ENCODE measurements at regions not wholly inside any gene's neighbourhood (a gene's known extent, or its start where the extent isn't known, plus 50 kb on each side); places are given as distances from the start of the nearest gene placed in this dataset.
A peak's percentile ranks its signal among the peaks of the same experiment; 100 is the strongest.
"Not testable (repeated sequence)": the region's sequence is repeated elsewhere in the genome, so short reads cannot be mapped to it uniquely, and the experiment has no call there.

GRCh38 chr2:8249141-8249540 is 432.7 kb upstream of the ID2 start:
- no peak overlapping the region for H3K27ac ChIP-seq (ENCODE audit: low read length)
- no peaks in the 10 kb centered on the region for H3K36me3 ChIP-seq (ENCODE audit: insufficient read depth, low read depth, low read length)
- H3K9ac ChIP-seq (ENCODE audit: low read depth, low read length): no peak overlapping the region
- H3K4me3 ChIP-seq (ENCODE audit: low read length): no peak overlapping the region
- H3K27me3 ChIP-seq (ENCODE audit: insufficient read depth, low read length): no peaks in the 10 kb centered on the region
- peaks cover 6% of the 10 kb centered on the region; the same call in 1 of the 2 replicates for H3K4me1 ChIP-seq (ENCODE audit: insufficient read depth, low read length)
- peaks cover 16% of the 10 kb centered on the region for H3K9me3 ChIP-seq (ENCODE audit: insufficient read depth, low read depth, low read length)

- Histone ChIP-seq H3K4me3 (ENCODE audit: low read length) (no peak overlapping the region), H3K9ac (ENCODE audit: low read depth, low read length) (no peak overlapping the region), H3K36me3 (ENCODE audit: insufficient read depth, low read depth, low read length) (no peaks in the 10 kb centered on the region), H3K27ac (ENCODE audit: low read length) (no peak overlapping the region), H3K4me1 (ENCODE audit: insufficient read depth, low read length) (peaks cover 11% of the 10 kb centered on the region), H3K27me3 (ENCODE audit: insufficient read depth, low read length) (no peaks in the 10 kb centered on the region), H3K9me3 (ENCODE audit: insufficient read depth, low read depth, low read length) (peaks cover 16% of the 10 kb centered on the region)
These were observed 432.1 kb upstream of the ID2 start for GRCh38 chr2:8249769-8250168.

- not testable (repeated sequence) for H3K9ac ChIP-seq (ENCODE audit: low read depth, low read length); H3K27ac ChIP-seq (ENCODE audit: low read length); H3K36me3 ChIP-seq (ENCODE audit: insufficient read depth, low read depth, low read length); H3K4me3 ChIP-seq (ENCODE audit: low read length); H3K27me3 ChIP-seq (ENCODE audit: insufficient read depth, low read length)
- Histone ChIP-seq H3K9me3 (ENCODE audit: insufficient read depth, low read depth, low read length) (peaks cover 16% of the 10 kb centered on the region), H3K4me1 (ENCODE audit: insufficient read depth, low read length) (peaks cover 16% of the 10 kb centered on the region)
These were observed 431.6 kb upstream of the ID2 start for GRCh38 chr2:8250290-8250689.

- Histone ChIP-seq H3K9ac (ENCODE audit: low read depth, low read length) (no peak overlapping the region), H3K4me3 (ENCODE audit: low read length) (no peak overlapping the region), H3K27ac (ENCODE audit: low read length) (no peak overlapping the region), H3K36me3 (ENCODE audit: insufficient read depth, low read depth, low read length) (no peaks in the 10 kb centered on the region), H3K27me3 (ENCODE audit: insufficient read depth, low read length) (no peaks in the 10 kb centered on the region), H3K9me3 (ENCODE audit: insufficient read depth, low read depth, low read length) (peaks cover 16% of the 10 kb centered on the region), H3K4me1 (ENCODE audit: insufficient read depth, low read length) (peaks cover 23% of the 10 kb centered on the region)
These were observed 430.6 kb upstream of the ID2 start for GRCh38 chr2:8251291-8251690.

- H3K27ac ChIP-seq (ENCODE audit: low read length): no peak overlapping the region
- H3K4me3 ChIP-seq (ENCODE audit: low read length): no peak overlapping the region
- peaks cover 24% of the 10 kb centered on the region for H3K4me1 ChIP-seq (ENCODE audit: insufficient read depth, low read length)
- no peaks in the 10 kb centered on the region for H3K27me3 ChIP-seq (ENCODE audit: insufficient read depth, low read length)
- no peaks in the 10 kb centered on the region for H3K36me3 ChIP-seq (ENCODE audit: insufficient read depth, low read depth, low read length)
- peaks cover 16% of the 10 kb centered on the region for H3K9me3 ChIP-seq (ENCODE audit: insufficient read depth, low read depth, low read length)
- no peak overlapping the region for H3K9ac ChIP-seq (ENCODE audit: low read depth, low read length)
These were observed 430.0 kb upstream of the ID2 start for GRCh38 chr2:8251856-8252255.

GRCh38 chr2:8252997-8253694 is 428.7 kb upstream of the ID2 start:
- H3K27ac ChIP-seq (ENCODE audit: low read length): no peak overlapping the region
- H3K27me3 ChIP-seq (ENCODE audit: insufficient read depth, low read length): no peaks in the 10 kb centered on the region
- H3K9ac ChIP-seq (ENCODE audit: low read depth, low read length): no peak overlapping the region
- peaks cover 16% of the 10 kb centered on the region for H3K9me3 ChIP-seq (ENCODE audit: insufficient read depth, low read depth, low read length)
- peaks cover 35% of the 10 kb centered on the region for H3K4me1 ChIP-seq (ENCODE audit: insufficient read depth, low read length)
- no peak overlapping the region for H3K4me3 ChIP-seq (ENCODE audit: low read length)
- H3K36me3 ChIP-seq (ENCODE audit: insufficient read depth, low read depth, low read length): no peaks in the 10 kb centered on the region

- Histone ChIP-seq H3K27ac (ENCODE audit: low read length) (no peak overlapping the region), H3K36me3 (ENCODE audit: insufficient read depth, low read depth, low read length) (no peaks in the 10 kb centered on the region), H3K9me3 (ENCODE audit: insufficient read depth, low read depth, low read length) (peaks cover 16% of the 10 kb centered on the region), H3K4me3 (ENCODE audit: low read length) (no peak overlapping the region), H3K9ac (ENCODE audit: low read depth, low read length) (no peak overlapping the region), H3K27me3 (ENCODE audit: insufficient read depth, low read length) (no peaks in the 10 kb centered on the region), H3K4me1 (ENCODE audit: insufficient read depth, low read length) (peaks cover 36% of the 10 kb centered on the region)
These were observed 428.1 kb upstream of the ID2 start for GRCh38 chr2:8253781-8254180.

- Histone ChIP-seq H3K4me1 (ENCODE audit: insufficient read depth, low read length) (peaks cover 36% of the 10 kb centered on the region), H3K9me3 (ENCODE audit: insufficient read depth, low read depth, low read length) (peaks cover 16% of the 10 kb centered on the region)
- not testable (repeated sequence) for H3K9ac ChIP-seq (ENCODE audit: low read depth, low read length); H3K27me3 ChIP-seq (ENCODE audit: insufficient read depth, low read length); H3K27ac ChIP-seq (ENCODE audit: low read length); H3K4me3 ChIP-seq (ENCODE audit: low read length); H3K36me3 ChIP-seq (ENCODE audit: insufficient read depth, low read depth, low read length)
These were observed 427.6 kb upstream of the ID2 start for GRCh38 chr2:8254214-8254613.

GRCh38 chr2:8254791-8255447 is 426.9 kb upstream of the ID2 start:
- Histone ChIP-seq H3K4me3 (ENCODE audit: low read length) (no peak overlapping the region), H3K27me3 (ENCODE audit: insufficient read depth, low read length) (no peaks in the 10 kb centered on the region), H3K9ac (ENCODE audit: low read depth, low read length) (peak overlapping the region; percentile 5; the same call in 1 of the 2 replicates), H3K9me3 (ENCODE audit: insufficient read depth, low read depth, low read length) (peaks cover 13% of the 10 kb centered on the region), H3K27ac (ENCODE audit: low read length) (peak overlapping the region; percentile 6), H3K36me3 (ENCODE audit: insufficient read depth, low read depth, low read length) (no peaks in the 10 kb centered on the region), H3K4me1 (ENCODE audit: insufficient read depth, low read length) (peaks cover 36% of the 10 kb centered on the region)

- peak overlapping the region; percentile 6 for H3K27ac ChIP-seq (ENCODE audit: low read length)
- H3K9ac ChIP-seq (ENCODE audit: low read depth, low read length): peak overlapping the region; percentile 5; the same call in 1 of the 2 replicates
- no peaks in the 10 kb centered on the region for H3K36me3 ChIP-seq (ENCODE audit: insufficient read depth, low read depth, low read length)
- H3K4me1 ChIP-seq (ENCODE audit: insufficient read depth, low read length): peaks cover 36% of the 10 kb centered on the region
- no peaks in the 10 kb centered on the region for H3K27me3 ChIP-seq (ENCODE audit: insufficient read depth, low read length)
- no peak overlapping the region for H3K4me3 ChIP-seq (ENCODE audit: low read length)
- peaks cover 8% of the 10 kb centered on the region; the same call in 1 of the 2 replicates for H3K9me3 ChIP-seq (ENCODE audit: insufficient read depth, low read depth, low read length)
These were observed 426.4 kb upstream of the ID2 start for GRCh38 chr2:8255448-8255800.

GRCh38 chr2:8256905-8257304 is 425.0 kb upstream of the ID2 start:
- Histone ChIP-seq H3K27me3 (ENCODE audit: insufficient read depth, low read length) (no peaks in the 10 kb centered on the region), H3K36me3 (ENCODE audit: insufficient read depth, low read depth, low read length) (no peaks in the 10 kb centered on the region), H3K4me1 (ENCODE audit: insufficient read depth, low read length) (peaks cover 36% of the 10 kb centered on the region), H3K9ac (ENCODE audit: low read depth, low read length) (no peak overlapping the region), H3K9me3 (ENCODE audit: insufficient read depth, low read depth, low read length) (no peaks in the 10 kb centered on the region), H3K4me3 (ENCODE audit: low read length) (no peak overlapping the region), H3K27ac (ENCODE audit: low read length) (no peak overlapping the region)

- H3K27me3 ChIP-seq (ENCODE audit: insufficient read depth, low read length): no peaks in the 10 kb centered on the region
- H3K9ac ChIP-seq (ENCODE audit: low read depth, low read length): no peak overlapping the region; the same call in 1 of the 2 replicates
- H3K27ac ChIP-seq (ENCODE audit: low read length): no peak overlapping the region
- peaks cover 36% of the 10 kb centered on the region for H3K4me1 ChIP-seq (ENCODE audit: insufficient read depth, low read length)
- no peaks in the 10 kb centered on the region for H3K9me3 ChIP-seq (ENCODE audit: insufficient read depth, low read depth, low read length)
- no peak overlapping the region for H3K4me3 ChIP-seq (ENCODE audit: low read length)
- H3K36me3 ChIP-seq (ENCODE audit: insufficient read depth, low read depth, low read length): no peaks in the 10 kb centered on the region
These were observed 424.4 kb upstream of the ID2 start for GRCh38 chr2:8257502-8257901.
